COLO668 (cell line): ENCODE measurements at regions not wholly inside any gene's neighbourhood (a gene's known extent, or its start where the extent isn't known, plus 50 kb on each side); places are given as distances from the start of the nearest gene placed in this dataset.

ENCODE experiments used
- DNase-seq: peaks from one replicate; lab custom pipeline; 2025; ENCODE audit not compliant: unreplicated experiment; lab: John Stamatoyannopoulos, UW

DNA sequence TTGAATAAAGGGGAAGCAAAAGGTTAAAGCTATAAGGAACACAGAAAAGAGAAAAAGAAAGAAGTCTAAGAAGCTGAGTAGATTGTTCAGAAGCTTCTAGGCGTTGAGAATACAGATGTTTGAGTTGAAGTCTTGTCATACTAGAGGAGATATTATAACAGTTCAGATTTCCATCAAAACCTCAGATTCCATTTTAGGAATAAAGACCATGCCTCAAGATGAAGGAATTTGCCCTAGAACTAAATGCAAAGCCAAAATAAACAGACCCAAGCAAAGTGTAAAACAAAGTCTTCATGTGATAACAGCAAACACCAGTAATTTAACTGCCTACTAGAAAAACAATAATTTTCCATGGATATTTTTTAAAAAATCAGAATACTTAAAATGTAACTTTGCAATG, 476.5 kb upstream of the POT1 start:
- DNase-seq, result no peak

DNA sequence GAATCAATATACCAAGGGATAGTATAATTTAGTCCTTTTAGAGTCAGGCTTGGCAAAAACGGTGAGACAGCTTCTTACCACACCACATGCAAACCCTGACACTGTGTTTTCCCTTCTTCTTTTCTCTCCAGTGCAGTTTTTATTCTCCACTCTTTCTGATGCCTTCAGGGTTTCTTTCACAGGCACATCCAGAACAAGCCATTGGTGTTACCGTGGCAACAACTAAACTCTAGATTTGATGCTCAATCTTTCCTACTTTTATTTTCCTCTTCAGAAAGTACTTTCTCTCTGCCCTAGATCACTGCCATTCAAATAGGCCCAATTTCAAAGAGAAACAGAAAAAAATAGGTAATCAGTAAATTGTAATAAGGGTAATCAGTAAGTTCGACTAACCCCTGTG, 469.8 kb upstream of the POT1 start:
- DNase-seq, result no peak

DNA sequence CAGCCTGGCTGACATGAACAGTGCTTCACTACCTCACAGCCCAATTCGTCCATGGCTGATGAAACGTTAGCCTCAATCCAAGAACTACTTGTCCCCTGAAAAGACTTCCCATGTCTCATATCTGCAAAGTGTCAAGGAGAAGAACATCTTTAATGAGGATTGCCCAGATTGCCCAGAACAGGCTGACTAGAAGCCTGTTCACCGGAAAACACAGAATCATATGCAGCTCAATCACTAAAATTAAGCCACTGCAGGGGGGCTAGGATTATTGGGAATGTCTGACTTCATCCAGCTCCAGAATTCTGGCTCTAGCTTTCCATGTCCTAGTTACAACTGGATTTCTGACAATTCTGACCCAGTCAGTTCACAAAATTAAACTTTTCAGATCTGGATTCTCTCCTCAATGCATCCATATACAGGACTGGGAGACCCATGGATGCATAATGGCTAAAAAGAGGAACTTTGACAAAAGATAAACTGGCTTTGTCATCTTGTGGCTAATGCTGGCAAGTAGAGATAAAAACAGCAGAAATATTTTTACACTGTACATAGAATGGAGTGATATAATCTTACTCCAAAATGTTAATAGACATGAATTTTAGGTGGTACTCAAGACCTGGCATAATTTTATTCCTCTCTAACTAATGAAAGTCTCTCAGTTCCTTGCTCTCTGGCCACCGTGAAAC, 467.0 kb upstream of the POT1 start:
- no peak for DNase-seq

- DNase-seq, result no peak
Observed at GRCh38 chr7:125391921-125392320, 462.3 kb upstream of the POT1 start.

DNA sequence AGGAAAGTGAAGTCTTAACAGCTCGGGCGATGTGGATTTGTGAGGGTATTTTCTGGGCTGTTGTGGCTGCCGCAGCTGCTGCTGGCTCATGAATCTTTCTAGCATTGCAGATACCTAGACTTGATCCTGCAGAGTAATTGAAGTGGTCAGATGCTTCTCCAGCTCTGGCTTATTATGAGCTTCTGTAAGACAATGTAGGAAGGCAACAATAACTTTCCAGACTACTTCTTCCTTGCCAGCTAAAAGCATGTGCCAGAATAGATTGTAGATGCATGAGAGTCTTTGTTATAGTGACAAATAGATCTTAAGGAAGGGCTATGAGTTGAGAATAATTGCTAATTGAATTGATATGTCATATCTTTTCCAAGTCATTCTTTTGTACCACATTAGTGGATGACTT, 461.4 kb upstream of the POT1 start:
- no peak for DNase-seq

DNA sequence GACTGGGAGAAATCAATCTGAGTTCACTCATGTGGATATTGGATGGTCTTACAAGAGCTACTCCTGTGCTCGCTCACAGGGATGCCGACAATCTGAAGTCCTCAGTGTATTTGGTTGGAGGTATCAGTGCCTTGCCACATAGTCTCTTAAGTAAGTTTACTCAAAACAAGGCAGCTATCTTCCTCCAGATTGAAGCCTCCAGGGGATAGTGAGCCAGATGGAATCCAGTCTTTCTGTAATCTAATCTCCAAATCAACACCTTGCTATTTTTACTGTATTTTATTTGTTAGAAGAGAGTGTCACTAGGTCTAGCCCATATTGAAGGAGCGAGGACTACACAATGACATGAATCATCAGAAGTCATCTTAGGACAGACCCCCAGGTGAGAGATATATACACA, 456.6 kb upstream of the POT1 start:
- no peak for DNase-seq

DNA sequence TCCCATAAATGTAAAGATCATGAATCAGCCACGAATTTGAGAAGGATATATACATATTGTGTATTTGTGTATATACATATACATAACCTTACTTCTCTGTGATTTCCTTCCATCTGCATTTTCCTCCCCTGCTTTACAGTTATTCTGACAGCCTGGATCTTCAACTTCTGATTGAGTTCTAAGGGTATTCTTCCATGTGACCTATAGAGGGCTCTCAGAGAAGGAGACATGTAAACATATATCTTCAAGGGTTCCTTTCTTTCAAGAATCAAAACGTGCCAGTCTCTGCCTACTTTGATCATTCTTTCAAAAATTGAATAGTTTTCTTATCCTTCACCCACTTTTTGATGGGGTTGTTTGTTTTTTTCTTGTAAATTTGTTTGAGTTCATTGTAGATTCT, 453.7 kb upstream of the POT1 start:
- DNase-seq, result no peak

GRCh38 chr7:125382401-125382800, 452.8 kb upstream of the POT1 start:
- no peak for DNase-seq

DNA sequence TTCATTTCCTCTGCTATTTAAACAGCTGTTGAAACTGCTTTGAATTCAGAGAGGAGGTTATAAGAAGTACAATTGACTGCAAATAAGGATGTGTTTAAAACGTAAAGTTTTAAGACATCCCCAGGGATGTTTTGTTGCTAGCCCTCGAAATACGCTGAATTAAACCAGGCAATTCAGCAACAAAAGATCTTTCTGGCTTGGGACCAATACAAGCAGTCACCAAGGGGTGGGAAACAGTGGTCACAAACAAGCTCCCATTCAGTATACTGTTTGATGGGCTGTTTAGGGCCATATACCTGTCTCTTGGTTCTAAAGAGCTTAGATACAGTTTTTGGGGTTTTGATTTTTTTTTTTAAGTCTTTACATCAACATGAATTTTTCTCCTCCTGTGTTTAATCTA, 446.3 kb upstream of the POT1 start:
- DNase-seq, result no peak

DNA sequence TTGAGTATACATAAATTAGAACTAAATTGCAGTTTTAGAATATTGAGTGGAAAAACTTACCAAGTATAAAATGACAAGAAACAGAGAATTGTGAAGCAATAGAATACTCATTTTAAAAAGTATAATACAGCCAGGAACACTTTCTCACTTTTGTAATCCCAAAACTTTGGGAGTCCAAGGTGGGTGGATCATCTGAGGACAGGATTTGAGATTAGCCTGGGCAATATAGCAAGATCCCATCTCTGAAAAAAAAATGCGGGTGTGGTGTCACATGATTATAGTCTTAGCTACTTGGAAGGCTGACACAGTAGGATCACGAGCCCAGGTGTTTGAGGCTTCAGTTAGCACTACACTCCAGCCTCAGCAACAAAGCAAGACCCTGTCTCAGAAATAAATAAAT, 440.9 kb upstream of the POT1 start:
- DNase-seq, result no peak

DNA sequence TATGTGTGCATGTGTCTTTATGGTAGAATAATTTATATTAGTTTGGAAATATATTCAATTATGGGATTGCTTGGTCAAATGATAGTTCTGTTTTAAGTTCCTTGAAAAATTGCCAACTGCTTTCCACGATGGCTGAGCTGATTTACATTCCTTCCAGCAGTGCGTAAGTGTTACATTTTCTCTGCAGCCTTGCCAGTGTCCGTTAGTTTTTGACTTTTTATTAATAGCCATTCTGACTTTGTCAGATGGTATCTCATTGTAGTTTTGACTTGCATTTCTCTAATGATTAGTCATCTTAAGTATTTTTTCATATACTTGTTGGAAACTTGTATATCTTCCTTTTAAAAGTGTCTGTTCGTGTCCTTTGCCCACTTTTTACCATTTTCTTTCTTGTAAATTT, 434.2 kb upstream of the POT1 start:
- no peak for DNase-seq

GRCh38 chr7:125358551-125359167, 429.0 kb upstream of the POT1 start:
- no peak for DNase-seq

DNA sequence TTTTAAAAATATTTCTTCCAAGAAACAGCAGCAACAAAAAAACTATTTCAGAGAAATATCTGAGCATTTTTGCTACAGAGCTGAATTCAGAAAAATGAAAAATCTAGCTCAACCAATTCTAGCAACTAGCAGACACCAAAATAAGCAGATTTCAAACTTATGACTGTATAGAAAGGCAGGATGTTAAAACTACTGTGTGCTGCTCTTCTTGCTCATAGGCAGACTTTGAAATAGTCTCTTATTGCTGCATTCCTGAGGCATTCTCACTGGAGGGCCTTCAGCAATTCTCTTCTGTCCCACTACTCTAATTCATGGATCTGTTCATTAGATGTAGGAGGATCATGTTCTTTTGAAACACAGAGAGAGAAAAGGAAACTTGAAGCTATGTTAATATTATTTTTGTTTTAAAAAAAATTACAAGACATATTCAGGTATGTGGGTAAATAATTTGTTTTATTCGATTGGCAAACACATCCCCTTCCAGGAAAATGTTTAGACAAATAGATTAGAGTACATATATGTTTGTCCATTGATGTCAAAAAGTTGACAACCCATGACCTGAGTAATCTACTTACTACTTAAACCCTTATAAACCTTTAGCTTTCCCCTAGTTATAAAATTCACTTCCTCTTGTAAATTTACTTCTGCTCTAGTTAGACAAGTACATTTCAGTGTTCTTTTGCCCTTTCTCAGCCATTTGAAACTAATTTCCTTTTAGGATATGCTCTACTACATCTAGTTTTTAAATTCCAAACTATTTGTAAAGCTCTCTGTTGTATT, 428.2 kb upstream of the POT1 start:
- no peak for DNase-seq

DNA sequence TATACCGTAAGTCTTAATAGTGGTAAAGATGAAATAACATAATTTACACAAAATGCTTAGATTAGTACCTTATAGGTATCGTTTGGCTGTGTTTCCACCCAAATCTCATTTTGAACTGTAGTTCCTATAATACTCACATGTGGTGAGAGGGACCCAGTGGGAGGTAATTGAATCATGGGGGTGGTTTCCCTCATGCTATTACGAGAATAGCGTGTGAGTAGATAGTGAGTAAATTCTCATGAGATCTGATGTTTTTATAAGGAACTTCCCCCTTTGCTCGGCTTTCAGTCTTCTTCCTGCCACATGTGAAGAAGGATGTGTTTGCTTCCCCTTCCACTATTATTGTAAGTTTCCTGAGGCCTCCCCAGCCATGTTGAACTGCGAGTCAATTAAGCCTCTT, 426.3 kb upstream of the POT1 start:
- DNase-seq, result no peak

GRCh38 chr7:125347269-125347668, 417.6 kb upstream of the POT1 start:
- no peak for DNase-seq

GRCh38 chr7:125338110-125338509, 408.5 kb upstream of the POT1 start:
- no peak for DNase-seq

GRCh38 chr7:125336326-125336725, 406.7 kb upstream of the POT1 start:
- DNase-seq, result no peak

DNA sequence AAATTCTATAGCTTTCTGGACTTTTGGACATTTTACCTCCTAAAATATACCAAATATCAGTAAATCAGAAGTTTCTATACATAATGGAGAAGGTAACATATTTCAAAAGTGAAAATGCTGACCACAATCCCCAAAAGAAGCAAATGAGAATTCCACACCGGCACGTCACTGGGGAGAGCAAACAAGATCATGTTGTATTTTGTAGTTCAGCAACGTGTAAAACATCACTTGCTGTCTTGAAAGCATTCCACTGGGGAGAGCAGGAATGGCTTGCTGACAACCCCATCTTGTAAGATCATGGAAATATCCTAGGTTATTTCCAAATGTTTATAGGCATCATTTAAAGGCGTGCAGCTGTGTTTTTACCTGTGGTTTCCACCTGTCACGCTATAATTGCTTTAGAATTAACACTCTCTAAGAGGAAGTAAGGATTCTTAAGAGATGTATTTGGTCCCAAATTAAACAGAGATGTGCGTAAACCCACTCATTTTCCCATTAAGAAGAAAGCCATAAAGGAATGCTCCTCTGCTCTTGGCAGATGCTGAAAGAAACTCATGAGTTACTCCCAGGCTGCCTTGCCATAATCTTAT, 397.1 kb upstream of the POT1 start:
- no peak for DNase-seq

DNA sequence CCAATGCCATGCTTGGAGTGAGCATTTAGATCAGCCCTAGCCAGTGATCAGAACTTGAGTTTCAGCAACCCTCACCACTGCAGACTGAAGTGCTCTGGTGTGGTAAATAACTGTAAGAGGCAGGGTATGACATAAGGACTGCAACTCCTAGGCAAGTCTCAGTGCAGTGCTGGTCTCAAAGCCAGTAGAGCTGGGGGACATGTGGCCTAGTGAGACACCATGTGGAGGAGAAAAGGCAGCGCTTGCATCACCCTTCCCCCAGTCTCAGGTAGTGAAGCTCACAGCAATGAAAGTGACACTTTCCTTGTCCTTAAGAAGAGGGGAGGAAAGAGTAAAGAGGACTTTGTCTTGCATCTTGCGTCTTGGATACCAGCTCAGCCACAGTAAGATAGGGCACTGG, 386.8 kb upstream of the POT1 start:
- no peak for DNase-seq

GRCh38 chr7:125299003-125299765, 369.6 kb upstream of the POT1 start:
- DNase-seq, result no peak

DNA sequence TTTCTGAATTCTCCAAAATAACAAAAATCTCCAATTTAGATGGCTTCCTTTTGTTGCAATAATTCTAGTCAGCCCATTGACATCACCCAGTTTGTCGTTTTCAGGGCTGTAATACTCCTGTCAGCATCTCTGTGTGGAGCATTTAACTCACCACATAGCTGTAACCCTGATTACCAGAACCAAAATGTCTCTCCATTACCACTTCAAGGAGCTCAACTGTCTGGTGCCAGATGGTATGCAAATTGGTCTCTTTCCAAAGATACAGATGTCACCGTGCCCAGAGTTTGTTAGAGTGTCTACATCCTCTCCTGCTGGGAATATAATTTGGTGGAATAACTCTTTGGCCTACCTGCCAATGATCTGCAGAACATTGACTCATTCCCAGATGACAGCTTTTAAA, 350.3 kb upstream of the POT1 start:
- DNase-seq, result no peak
